OCI-LY1 (cell line): ENCODE measurements at regions not wholly inside any gene's neighbourhood (a gene's known extent, or its start where the extent isn't known, plus 50 kb on each side); places are given as distances from the start of the nearest gene placed in this dataset.

ENCODE experiments used
- CTCF ChIP-seq: fragments of 200-600 bp; sonication (generic), shearing (Covaris generic); IDR thresholded peaks from 2 replicates; pipeline ENCODE4 v1.5.1; 2017; ENCODE audit warnings: mild to moderate bottlenecking, antibody characterized with exemption, low read length, moderate library complexity, mixed read lengths
- EZH2 ChIP-seq: fragments of 200-600 bp; sonication (generic), shearing (Covaris generic); IDR thresholded peaks from 2 replicates; pipeline ENCODE4 v1.8.0; 2017; ENCODE audit warnings: borderline replicate concordance, mixed run types, mild to moderate bottlenecking, antibody characterized with exemption, low read length, moderate library complexity, mixed read lengths

- TF ChIP-seq CTCF (no peak), EZH2 (no peak)
Observed at GRCh38 chr5:125785407-125785806, 637.8 kb upstream of the GRAMD2B start.
